Cardiac fibroblast (primary cell): ENCODE measurements at regions not wholly inside any gene's neighbourhood (a gene's known extent, or its start where the extent isn't known, plus 50 kb on each side); places are given as distances from the start of the nearest gene placed in this dataset.
A peak's percentile ranks its signal among the peaks of the same experiment; 100 is the strongest.

Experiments
- DNase-seq, 2 donors: peaks; one replicate each; pipeline versions ENCODE4 v3.0.0 to v3.0.0-alpha.2; 2010; ENCODE audit warnings: low read depth in 2 of 2
- H3K4me3 ChIP-seq, 2 donors: replicated peaks in 1 of 2; 1 replicate in 1 of 2; 2 replicates in 1 of 2; pipeline ENCODE4 v1.5.1; 2011; ENCODE audit warnings: low read depth in 2 of 2, low read length in 2 of 2, mild to moderate bottlenecking in 2 of 2, moderate library complexity in 1 of 2
- CTCF ChIP-seq: IDR thresholded peaks from one replicate; pipeline ENCODE4 v1.5.1; 2011; ENCODE audit warnings: low read depth, mild to moderate bottlenecking, low read length, inconsistent platforms

DNA sequence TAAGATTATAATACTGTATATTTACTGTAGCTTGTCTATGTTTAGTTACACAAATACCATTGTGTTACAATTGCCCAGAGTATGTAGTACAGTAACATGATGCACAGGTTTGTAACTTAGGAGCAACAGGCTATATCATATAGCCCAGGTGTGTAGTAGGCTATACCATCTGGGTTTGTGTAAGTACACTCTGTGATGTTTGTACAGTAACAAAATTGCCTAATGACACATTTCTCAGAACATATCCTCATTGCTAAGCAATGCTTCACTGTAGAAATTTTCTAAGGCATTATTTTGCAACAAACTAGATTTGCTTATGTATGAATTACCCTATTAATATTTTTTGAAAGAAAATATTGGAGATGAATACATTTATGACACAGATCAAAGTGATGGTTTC, 1390.9 kb downstream of the C4orf33 start:
- H3K4me3 ChIP-seq: no peak overlapping the region
- TF ChIP-seq CTCF: no peak
- DNase-seq: peak in 1 of 2 donors; percentile 66

- no peak overlapping the region for H3K4me3 ChIP-seq
- TF ChIP-seq CTCF: no peak
- no peak for DNase-seq
These were observed 1414.7 kb downstream of the C4orf33 start for GRCh38 chr4:130510661-130511060.

- TF ChIP-seq CTCF: no peak
- H3K4me3 ChIP-seq: no peak overlapping the region
- DNase-seq: peak in 1 of 2 donors; percentile 27
These were observed 1415.8 kb downstream of the C4orf33 start for GRCh38 chr4:130511776-130512175.

GRCh38 chr4:130524057-130524456, 1428.1 kb downstream of the C4orf33 start:
- TF ChIP-seq CTCF: no peak
- H3K4me3 ChIP-seq: no peak overlapping the region
- DNase-seq: no peak

GRCh38 chr4:130530505-130530904, 1434.6 kb downstream of the C4orf33 start:
- no peak overlapping the region for H3K4me3 ChIP-seq
- no peak for TF ChIP-seq CTCF
- no peak for DNase-seq

DNA sequence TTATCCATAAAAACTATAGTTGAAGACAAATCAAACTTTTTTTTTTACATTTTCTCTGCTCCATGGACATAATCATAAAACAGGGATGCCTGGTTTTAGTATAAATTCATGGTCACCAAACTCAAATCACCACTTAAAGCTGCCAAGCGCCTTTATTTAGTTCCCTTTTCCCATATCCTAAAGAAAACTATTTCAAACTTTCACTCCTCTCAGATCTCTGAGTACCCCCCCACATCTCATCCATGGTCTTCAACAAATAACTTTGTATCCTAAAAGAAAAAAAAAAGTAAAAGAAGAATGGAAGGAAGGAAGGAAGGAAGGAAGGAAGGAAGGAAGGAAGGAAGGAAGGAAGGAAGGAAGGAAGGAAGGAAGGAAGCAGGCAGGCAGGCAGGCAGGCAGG, 1438.7 kb downstream of the C4orf33 start:
- no peak overlapping the region for H3K4me3 ChIP-seq
- DNase-seq: no peak
- TF ChIP-seq CTCF: no peak

DNA sequence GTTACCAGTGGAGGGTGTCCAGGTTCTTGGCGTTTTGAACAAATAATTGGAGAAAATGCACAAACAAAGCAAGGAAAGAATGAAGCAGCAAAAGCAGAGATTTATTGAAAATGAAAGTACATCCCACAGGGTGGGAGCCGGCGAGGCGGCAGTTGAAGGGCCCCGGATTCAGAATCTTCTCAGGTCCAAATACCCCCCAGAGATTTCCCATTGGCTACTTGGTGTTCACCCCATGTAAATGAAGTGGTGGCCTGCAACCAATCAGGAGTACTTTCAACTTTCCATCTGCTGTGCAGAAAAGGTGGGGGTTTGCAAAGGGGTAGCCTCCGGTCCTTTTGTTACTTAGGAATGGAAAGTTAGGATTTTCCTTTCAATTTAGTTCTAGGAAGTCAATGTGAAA, 1447.0 kb downstream of the C4orf33 start:
- no peak for DNase-seq
- H3K4me3 ChIP-seq: no peak overlapping the region
- no peak for TF ChIP-seq CTCF
